OCI-LY7 (cell line): ENCODE measurements at regions not wholly inside any gene's neighbourhood (a gene's known extent, or its start where the extent isn't known, plus 50 kb on each side); places are given as distances from the start of the nearest gene placed in this dataset.

ENCODE experiments used
- CTCF ChIP-seq: fragments of 200-600 bp; sonication (generic); conservative IDR thresholded peaks from 2 replicates; pipeline ENCODE4 v1.5.1; 2014; ENCODE audit warnings: mild to moderate bottlenecking, antibody characterized with exemption, low read length, moderate library complexity, mixed read lengths
- EZH2phosphoT487 ChIP-seq: fragments of 200-600 bp; sonication (generic); IDR thresholded peaks from 2 replicates; pipeline ENCODE4 v1.6.1; 2018; ENCODE audit warnings: low read depth, borderline replicate concordance, mild to moderate bottlenecking, mixed run types, antibody characterized with exemption, low read length, moderate library complexity, mixed read lengths

- no peak for TF ChIP-seq CTCF
- TF ChIP-seq EZH2phosphoT487 = no peak
Measured at GRCh38 chr6:134853111-134854055, 96.5 kb downstream of the ALDH8A1 start.
